PFSK-1 (cell line): ENCODE measurements at regions not wholly inside any gene's neighbourhood (a gene's known extent, or its start where the extent isn't known, plus 50 kb on each side); places are given as distances from the start of the nearest gene placed in this dataset.

ENCODE experiments used
- FOXP2 ChIP-seq: optimal IDR thresholded peaks from 2 replicates; pipeline ENCODE3; 2011; ENCODE audit warnings: borderline replicate concordance, control low read depth, inconsistent platforms; ENCODE audit not compliant: insufficient read depth; ENCODE audit errors: extremely low read length, extremely low read depth
- POLR2AphosphoS5 ChIP-seq: IDR thresholded peaks from 2 replicates; pipeline ENCODE4 v1.6.1; 2012; ENCODE audit warnings: low read depth, mild to moderate bottlenecking, control low read depth, low read length, moderate library complexity
- SIN3A ChIP-seq: IDR thresholded peaks from 2 replicates; pipeline ENCODE4 v1.6.1; 2012; ENCODE audit warnings: mild to moderate bottlenecking, low read length, moderate library complexity, borderline replicate concordance; ENCODE audit not compliant: insufficient read depth
- TAF1 ChIP-seq: IDR thresholded peaks from 2 replicates; pipeline ENCODE4 v1.6.1; 2012; ENCODE audit warnings: low read length, control low read depth, borderline replicate concordance; ENCODE audit not compliant: insufficient read depth
- TF ChIP-seq, protein P1 (sequence below), 2 experiments: IDR thresholded peaks; 2 replicates each; pipeline versions ENCODE4 v1.6.1 to v1.8.0; 2011 to 2012; ENCODE audit warnings: low read depth in 2 of 2, low read length in 2 of 2, control low read depth in 1 of 2, inconsistent platforms in 1 of 2, mild to moderate bottlenecking in 1 of 2, moderate library complexity in 1 of 2; ENCODE audit not compliant: insufficient read depth in 1 of 2

DNA sequence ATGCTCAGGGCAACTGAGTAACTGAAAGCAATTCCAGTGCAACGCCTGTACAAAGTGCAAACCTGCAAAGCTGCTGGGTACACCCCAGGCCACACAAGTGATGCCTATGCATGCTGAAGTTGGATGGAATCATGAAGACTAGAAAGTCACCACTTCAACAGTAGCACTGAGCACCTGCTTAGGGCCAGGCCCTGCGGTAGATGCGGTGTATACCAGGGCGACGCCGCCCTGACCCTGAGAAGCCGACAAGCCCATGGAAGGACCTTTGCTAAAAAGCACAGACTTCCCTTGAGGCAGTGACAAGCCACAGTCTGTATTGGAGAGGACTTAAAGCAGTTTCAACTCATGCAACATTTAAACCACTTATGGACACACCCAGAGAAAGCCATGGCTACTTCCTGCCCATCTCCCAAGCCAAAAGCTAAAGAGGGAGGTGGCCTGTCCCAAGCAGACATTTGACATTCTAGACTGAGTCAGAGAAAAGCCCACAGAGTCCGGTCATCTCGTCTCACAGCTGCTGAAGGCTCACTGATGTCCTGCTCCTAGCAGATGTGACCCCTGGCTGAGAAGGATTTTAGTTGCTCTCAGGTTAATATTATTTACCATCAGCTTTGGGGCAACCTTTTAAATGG is 843.9 kb upstream of the TMEM132C start:
- TF ChIP-seq SIN3A, result no peak
- no peak for TF ChIP-seq POLR2AphosphoS5
- no peak for TF ChIP-seq TAF1
- TF ChIP-seq, protein P1, sequence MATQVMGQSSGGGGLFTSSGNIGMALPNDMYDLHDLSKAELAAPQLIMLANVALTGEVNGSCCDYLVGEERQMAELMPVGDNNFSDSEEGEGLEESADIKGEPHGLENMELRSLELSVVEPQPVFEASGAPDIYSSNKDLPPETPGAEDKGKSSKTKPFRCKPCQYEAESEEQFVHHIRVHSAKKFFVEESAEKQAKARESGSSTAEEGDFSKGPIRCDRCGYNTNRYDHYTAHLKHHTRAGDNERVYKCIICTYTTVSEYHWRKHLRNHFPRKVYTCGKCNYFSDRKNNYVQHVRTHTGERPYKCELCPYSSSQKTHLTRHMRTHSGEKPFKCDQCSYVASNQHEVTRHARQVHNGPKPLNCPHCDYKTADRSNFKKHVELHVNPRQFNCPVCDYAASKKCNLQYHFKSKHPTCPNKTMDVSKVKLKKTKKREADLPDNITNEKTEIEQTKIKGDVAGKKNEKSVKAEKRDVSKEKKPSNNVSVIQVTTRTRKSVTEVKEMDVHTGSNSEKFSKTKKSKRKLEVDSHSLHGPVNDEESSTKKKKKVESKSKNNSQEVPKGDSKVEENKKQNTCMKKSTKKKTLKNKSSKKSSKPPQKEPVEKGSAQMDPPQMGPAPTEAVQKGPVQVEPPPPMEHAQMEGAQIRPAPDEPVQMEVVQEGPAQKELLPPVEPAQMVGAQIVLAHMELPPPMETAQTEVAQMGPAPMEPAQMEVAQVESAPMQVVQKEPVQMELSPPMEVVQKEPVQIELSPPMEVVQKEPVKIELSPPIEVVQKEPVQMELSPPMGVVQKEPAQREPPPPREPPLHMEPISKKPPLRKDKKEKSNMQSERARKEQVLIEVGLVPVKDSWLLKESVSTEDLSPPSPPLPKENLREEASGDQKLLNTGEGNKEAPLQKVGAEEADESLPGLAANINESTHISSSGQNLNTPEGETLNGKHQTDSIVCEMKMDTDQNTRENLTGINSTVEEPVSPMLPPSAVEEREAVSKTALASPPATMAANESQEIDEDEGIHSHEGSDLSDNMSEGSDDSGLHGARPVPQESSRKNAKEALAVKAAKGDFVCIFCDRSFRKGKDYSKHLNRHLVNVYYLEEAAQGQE (IDR thresholded peaks at IDR 0.05; ENCODE audit: insufficient read depth in 1 of 2, low read depth in 2 of 2, low read length in 2 of 2), result no peak
- TF ChIP-seq FOXP2, result no peak

GRCh38 chr12:127425474-127425873 is 841.5 kb upstream of the TMEM132C start:
- TF ChIP-seq TAF1, result no peak
- TF ChIP-seq POLR2AphosphoS5, result no peak
- TF ChIP-seq, protein P1 (IDR thresholded peaks at IDR 0.05; ENCODE audit: insufficient read depth in 1 of 2, low read depth in 2 of 2, low read length in 2 of 2), result no peak
- no peak for TF ChIP-seq FOXP2
- TF ChIP-seq SIN3A, result no peak

GRCh38 chr12:127428420-127428819 is 838.5 kb upstream of the TMEM132C start:
- no peak for TF ChIP-seq SIN3A
- TF ChIP-seq POLR2AphosphoS5, result no peak
- TF ChIP-seq FOXP2, result no peak
- TF ChIP-seq, protein P1 (IDR thresholded peaks at IDR 0.05; ENCODE audit: insufficient read depth in 1 of 2, low read depth in 2 of 2, low read length in 2 of 2), result no peak
- no peak for TF ChIP-seq TAF1

- TF ChIP-seq POLR2AphosphoS5 (no peak), SIN3A (no peak), FOXP2 (no peak), TAF1 (no peak)
- TF ChIP-seq, protein P1 (IDR thresholded peaks at IDR 0.05; ENCODE audit: insufficient read depth in 1 of 2, low read depth in 2 of 2, low read length in 2 of 2), result no peak
Observed at GRCh38 chr12:127429551-127430285, 837.3 kb upstream of the TMEM132C start.
